Lower leg skin (tissue), 3 donors: ENCODE measurements at regions not wholly inside any gene's neighbourhood (a gene's known extent, or its start where the extent isn't known, plus 50 kb on each side); places are given as distances from the start of the nearest gene placed in this dataset.
"Not testable (repeated sequence)": the region's sequence is repeated elsewhere in the genome, so short reads cannot be mapped to it uniquely, and the experiment has no call there.

Experiments used
- CTCF ChIP-seq, 3 donors: fragments of 450-650 bp; IDR thresholded peaks; one replicate each; pipeline ENCODE4 v1.5.1; 2016; ENCODE audit warnings: antibody characterized with exemption in 3 of 3, mild to moderate bottlenecking in 3 of 3, moderate library complexity in 2 of 3
- POLR2A ChIP-seq, 2 donors: fragments of 450-650 bp; IDR thresholded peaks; one replicate each; pipeline ENCODE4 v1.6.1; 2016 to 2017; ENCODE audit warnings: antibody characterized with exemption in 2 of 2, mild to moderate bottlenecking in 1 of 2, moderate library complexity in 1 of 2

GRCh38 chr16:32071586-32071985 is 181.5 kb upstream of the TP53TG3D start:
- not testable (repeated sequence) for TF ChIP-seq CTCF, POLR2A (IDR thresholded peaks at IDR 0.05)
